Osteoblast (primary cell): ENCODE measurements at regions not wholly inside any gene's neighbourhood (a gene's known extent, or its start where the extent isn't known, plus 50 kb on each side); places are given as distances from the start of the nearest gene placed in this dataset.

ENCODE experiments used
- DNase-seq: peaks from one replicate; pipeline ENCODE4 v3.0.0; 2011; ENCODE audit warnings: low spot score, mixed read lengths; ENCODE audit not compliant: insufficient read length; ENCODE audit errors: missing footprints
- H2AFZ ChIP-seq: 2 replicates; pipeline ENCODE4 v1.6.0; 2011; ENCODE audit warnings: mild to moderate bottlenecking, low read length
- H3K27ac ChIP-seq: 2 replicates; pipeline ENCODE4 v1.5.1; 2011; ENCODE audit warnings: mild to moderate bottlenecking, low read depth, low read length, moderate library complexity
- H3K27me3 ChIP-seq: 2 replicates; pipeline ENCODE4 v1.6.0; 2012; ENCODE audit warnings: mild to moderate bottlenecking, control low read depth, inconsistent platforms, low read length, moderate library complexity; ENCODE audit not compliant: insufficient read depth
- H3K36me3 ChIP-seq: 2 replicates; pipeline ENCODE4 v1.5.1; 2011; ENCODE audit warnings: mild to moderate bottlenecking, low read length, control low read depth, moderate library complexity; ENCODE audit not compliant: insufficient read depth
- H3K4me1 ChIP-seq: 2 replicates; pipeline ENCODE4 v1.5.1; 2011; ENCODE audit warnings: mild to moderate bottlenecking, low read length, control low read depth, moderate library complexity; ENCODE audit not compliant: insufficient read depth
- H3K4me2 ChIP-seq: 2 replicates; pipeline ENCODE4 v1.6.0; 2011; ENCODE audit warnings: mild to moderate bottlenecking, low read length; ENCODE audit not compliant: insufficient read depth
- H3K4me3 ChIP-seq: fragments of 200-600 bp; sonication (generic); 3 replicates; pipeline ENCODE4 v1.5.1; 2012; ENCODE audit warnings: mild to moderate bottlenecking, low read length, inconsistent platforms; ENCODE audit not compliant: insufficient read depth
- H3K79me2 ChIP-seq: 2 replicates; pipeline ENCODE4 v1.6.0; 2012; ENCODE audit warnings: mild to moderate bottlenecking, low read length, control low read depth, inconsistent platforms; ENCODE audit not compliant: insufficient read depth
- H3K9me3 ChIP-seq: 2 replicates; pipeline ENCODE4 v1.5.1; 2011; ENCODE audit warnings: low read depth, low read length, control low read depth
- H4K20me1 ChIP-seq: 2 replicates; pipeline ENCODE4 v1.6.0; 2012; ENCODE audit warnings: mild to moderate bottlenecking, low read length, control low read depth; ENCODE audit not compliant: insufficient read depth
- CTCF ChIP-seq: IDR thresholded peaks from 2 replicates; pipeline ENCODE4 v1.5.1; 2011; ENCODE audit warnings: mild to moderate bottlenecking, low read depth, low read length, moderate library complexity; ENCODE audit errors: extremely low read depth

GRCh38 chr12:47014474-47014873 is 64.9 kb upstream of the PCED1B start:
- H3K36me3 ChIP-seq = no peaks in the 10 kb centered on the region
- no peaks in the 10 kb centered on the region for H3K79me2 ChIP-seq
- H4K20me1 ChIP-seq = no peaks in the 10 kb centered on the region
- peak overlapping the region; percentile 18 for H3K4me2 ChIP-seq
- no peak for TF ChIP-seq CTCF
- no peaks in the 10 kb centered on the region for H3K27me3 ChIP-seq
- no peak for DNase-seq
- peak overlapping the region; percentile 21 for H2AFZ ChIP-seq
- H3K27ac ChIP-seq = peak overlapping the region; percentile 3
- H3K4me1 ChIP-seq = peaks cover 21% of the 10 kb centered on the region
- no peaks in the 10 kb centered on the region for H3K9me3 ChIP-seq
- H3K4me3 ChIP-seq = no peak overlapping the region

DNA sequence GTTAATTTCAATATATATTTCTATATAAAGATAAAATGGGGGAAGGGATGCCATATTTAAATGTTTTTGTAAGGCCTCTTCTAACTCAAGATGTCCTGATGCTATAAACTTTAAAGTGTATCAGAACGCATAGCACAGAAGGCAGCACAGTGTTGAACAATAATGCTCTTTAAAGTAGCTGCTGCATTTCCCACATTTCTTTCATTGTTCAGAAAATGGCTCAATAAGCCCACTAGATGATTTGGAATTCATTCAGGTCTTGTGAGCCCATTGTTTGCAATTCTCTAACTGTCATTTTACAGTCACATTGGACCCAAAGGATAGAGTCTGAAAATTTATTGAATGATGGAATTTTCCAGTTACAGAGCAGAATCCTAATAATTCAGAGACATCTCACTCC is 64.0 kb upstream of the PCED1B start:
- TF ChIP-seq CTCF = no peak
- no peak overlapping the region for H3K4me3 ChIP-seq
- no peak overlapping the region for H3K27ac ChIP-seq
- no peak overlapping the region for H3K4me2 ChIP-seq
- DNase-seq = no peak
- no peaks in the 10 kb centered on the region for H3K79me2 ChIP-seq
- no peaks in the 10 kb centered on the region for H3K27me3 ChIP-seq
- no peaks in the 10 kb centered on the region for H3K9me3 ChIP-seq
- H4K20me1 ChIP-seq = no peaks in the 10 kb centered on the region
- H2AFZ ChIP-seq = no peak overlapping the region
- peaks cover 23% of the 10 kb centered on the region for H3K4me1 ChIP-seq
- H3K36me3 ChIP-seq = no peaks in the 10 kb centered on the region

DNA sequence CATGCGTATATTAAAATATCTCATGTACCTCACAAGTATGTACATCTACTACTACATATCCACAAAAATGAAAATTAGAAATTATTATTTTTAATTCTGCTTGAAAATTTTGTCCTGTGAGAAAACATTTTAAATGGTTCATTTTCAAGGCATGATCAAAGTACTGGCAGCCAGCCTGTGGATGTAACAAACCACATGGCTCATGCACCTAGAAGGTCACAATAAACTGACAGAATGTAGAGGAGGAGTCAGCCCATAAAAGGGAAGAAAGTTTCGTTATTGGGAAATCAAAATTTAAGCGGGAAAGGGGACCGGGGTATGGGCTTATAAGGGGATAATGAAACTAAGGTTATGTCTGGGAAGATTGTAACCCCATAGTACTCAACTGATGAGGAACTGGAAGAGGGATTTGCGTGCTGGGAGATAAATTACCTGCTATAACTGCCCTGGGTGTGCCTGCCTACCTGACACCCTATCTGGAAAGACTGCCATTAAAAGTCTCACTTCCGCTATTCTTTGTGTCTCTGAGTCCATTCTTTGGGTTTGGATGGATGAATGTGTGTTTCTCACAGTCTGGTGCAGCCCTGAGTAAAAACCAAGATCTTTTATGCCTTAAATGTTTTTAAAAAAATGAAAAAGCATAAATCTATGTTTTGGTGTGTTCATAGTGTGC is 62.2 kb upstream of the PCED1B start:
- TF ChIP-seq CTCF = no peak
- no peaks in the 10 kb centered on the region for H3K27me3 ChIP-seq
- H3K9me3 ChIP-seq = no peaks in the 10 kb centered on the region
- H3K79me2 ChIP-seq = no peaks in the 10 kb centered on the region
- H3K27ac ChIP-seq = no peak overlapping the region
- no peaks in the 10 kb centered on the region for H3K36me3 ChIP-seq
- no peak for DNase-seq
- peaks cover 34% of the 10 kb centered on the region for H3K4me1 ChIP-seq
- no peak overlapping the region for H3K4me3 ChIP-seq
- no peaks in the 10 kb centered on the region for H4K20me1 ChIP-seq
- peak overlapping the region; percentile 13 for H2AFZ ChIP-seq
- H3K4me2 ChIP-seq = no peak overlapping the region

DNA sequence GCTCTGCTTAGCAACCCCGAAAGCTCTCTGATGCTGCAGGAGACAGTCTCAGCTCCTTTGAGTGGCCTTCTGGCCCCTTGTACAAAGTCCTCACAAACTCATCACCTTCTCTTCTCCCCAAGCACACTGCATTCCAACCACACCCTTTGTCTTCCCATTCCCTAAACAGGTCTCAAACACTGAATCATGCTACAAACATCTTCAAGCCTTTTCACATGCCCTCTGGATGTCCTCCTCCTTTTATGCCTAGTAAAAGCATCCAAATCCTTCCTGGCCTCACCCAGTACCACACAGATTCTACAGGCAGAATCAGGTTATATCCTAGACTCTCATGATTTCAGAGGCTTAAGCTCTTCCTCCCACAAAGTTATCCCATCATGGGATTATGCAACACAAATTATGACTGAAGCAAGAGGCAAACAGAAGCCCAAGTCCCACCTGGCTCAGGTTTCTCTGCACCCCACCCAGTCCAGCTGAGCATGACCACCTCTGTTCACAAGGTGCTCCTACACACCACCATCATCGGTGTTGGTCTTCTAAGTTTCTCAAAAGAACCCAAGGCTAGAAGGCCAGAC is 61.4 kb upstream of the PCED1B start:
- Histone ChIP-seq H3K36me3 (no peaks in the 10 kb centered on the region), H3K27me3 (no peaks in the 10 kb centered on the region), H3K4me3 (no peak overlapping the region), H4K20me1 (no peaks in the 10 kb centered on the region), H3K9me3 (no peaks in the 10 kb centered on the region), H3K27ac (no peak overlapping the region), H3K4me2 (peak overlapping the region; percentile 31), H2AFZ (peak overlapping the region; percentile 13), H3K4me1 (peaks cover 42% of the 10 kb centered on the region), H3K79me2 (no peaks in the 10 kb centered on the region)
- DNase-seq = no peak
- TF ChIP-seq CTCF = no peak
